ENCODE measurements at regions not wholly inside any gene's neighbourhood (a gene's known extent, or its start where the extent isn't known, plus 50 kb on each side); places are given as distances from the start of the nearest gene placed in this dataset.

GRCh38 chr16:86052115-86052670, 153.2 kb downstream of the IRF8 start:
- DNase-seq (ENCODE audit: low read depth in 4 of 4, low spot score in 3 of 4) = no peak

- DNase-seq (ENCODE audit: low read depth in 4 of 4, low spot score in 3 of 4) = no peak
Observed at GRCh38 chr16:86052926-86053325, 154.0 kb downstream of the IRF8 start.

- no peak for DNase-seq (ENCODE audit: low read depth in 4 of 4, low spot score in 3 of 4)
Observed at GRCh38 chr16:86059253-86060171, 160.6 kb downstream of the IRF8 start.

GRCh38 chr16:86060381-86061317, 161.7 kb downstream of the IRF8 start:
- no peak for DNase-seq (ENCODE audit: low read depth in 4 of 4, low spot score in 3 of 4)

GRCh38 chr16:86061318-86061695, 162.3 kb downstream of the IRF8 start:
- no peak for DNase-seq (ENCODE audit: low read depth in 4 of 4, low spot score in 3 of 4)

GRCh38 chr16:86061721-86062120, 162.8 kb downstream of the IRF8 start:
- no peak for DNase-seq (ENCODE audit: low read depth in 4 of 4, low spot score in 3 of 4)

GRCh38 chr16:86062271-86062965, 163.5 kb downstream of the IRF8 start:
- no peak for DNase-seq (ENCODE audit: low read depth in 4 of 4, low spot score in 3 of 4)

- DNase-seq (ENCODE audit: low read depth in 4 of 4, low spot score in 3 of 4) = no peak
Observed at GRCh38 chr16:86063760-86064405, 164.9 kb downstream of the IRF8 start.

GRCh38 chr16:86064431-86065250, 165.7 kb downstream of the IRF8 start:
- no peak for DNase-seq (ENCODE audit: low read depth in 4 of 4, low spot score in 3 of 4)

GRCh38 chr16:86065711-86066110, 166.7 kb downstream of the IRF8 start:
- no peak for DNase-seq (ENCODE audit: low read depth in 4 of 4, low spot score in 3 of 4)

GRCh38 chr16:86066811-86067210, 167.8 kb downstream of the IRF8 start:
- DNase-seq (ENCODE audit: low read depth in 4 of 4, low spot score in 3 of 4) = no peak

- no peak for DNase-seq (ENCODE audit: low read depth in 4 of 4, low spot score in 3 of 4)
Observed at GRCh38 chr16:86067516-86067915, 168.6 kb downstream of the IRF8 start.

- no peak for DNase-seq (ENCODE audit: low read depth in 4 of 4, low spot score in 3 of 4)
Observed at GRCh38 chr16:86067936-86068335, 169.0 kb downstream of the IRF8 start.

GRCh38 chr16:86068722-86069121, 169.8 kb downstream of the IRF8 start:
- DNase-seq (ENCODE audit: low read depth in 4 of 4, low spot score in 3 of 4) = no peak

- no peak for DNase-seq (ENCODE audit: low read depth in 4 of 4, low spot score in 3 of 4)
Observed at GRCh38 chr16:86069736-86070298, 170.9 kb downstream of the IRF8 start.

GRCh38 chr16:86070484-86070883, 171.5 kb downstream of the IRF8 start:
- DNase-seq (ENCODE audit: low read depth in 4 of 4, low spot score in 3 of 4) = no peak

GRCh38 chr16:86070971-86071370, 172.0 kb downstream of the IRF8 start:
- DNase-seq (ENCODE audit: low read depth in 4 of 4, low spot score in 3 of 4) = no peak

- DNase-seq (ENCODE audit: low read depth in 4 of 4, low spot score in 3 of 4) = no peak
Observed at GRCh38 chr16:86071611-86072240, 172.8 kb downstream of the IRF8 start.
